Upper lobe of left lung (tissue), 4 donors: ENCODE measurements at regions not wholly inside any gene's neighbourhood (a gene's known extent, or its start where the extent isn't known, plus 50 kb on each side); places are given as distances from the start of the nearest gene placed in this dataset.

Experiments
- POLR2A ChIP-seq, 4 donors: fragments of 450-650 bp; IDR thresholded peaks; one replicate each; pipeline ENCODE4 v1.5.1; 2016 to 2017; ENCODE audit warnings: antibody characterized with exemption in 4 of 4, mild to moderate bottlenecking in 2 of 4
- POLR2AphosphoS5 ChIP-seq, 2 donors: sonication (generic); formaldehyde crosslinking; IDR thresholded peaks; one replicate each; pipeline ENCODE4 v1.5.1; 2017; ENCODE audit warnings: antibody characterized with exemption in 2 of 2
- TF ChIP-seq, protein P1 (sequence below), 6 experiments: fragments of 450-650 bp in 4 of 6; fragments of 200-600 bp in 2 of 6; sonication (generic) in 2 of 6; IDR thresholded peaks; one replicate each; pipeline ENCODE4 v1.5.1; 2016 to 2019; ENCODE audit warnings: antibody characterized with exemption in 6 of 6

DNA sequence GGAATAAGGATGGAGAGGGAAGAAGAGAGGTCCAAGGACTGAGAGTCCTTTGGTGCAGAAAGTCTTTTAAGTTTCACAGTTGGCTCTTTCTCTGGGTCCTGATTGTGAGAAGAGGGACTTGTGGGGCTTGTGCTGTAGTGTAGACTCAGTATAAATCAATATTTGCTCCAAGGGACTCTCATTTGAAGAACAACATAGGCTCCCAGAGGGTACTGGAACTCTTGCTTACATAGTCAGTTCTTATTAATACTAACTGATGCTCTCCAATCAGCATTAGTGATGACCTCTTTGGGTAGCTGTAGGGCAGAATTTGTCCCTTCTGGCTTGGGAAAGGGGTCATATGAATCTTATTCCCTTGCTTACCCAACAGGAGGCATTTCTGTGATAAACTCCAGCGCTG, 62.5 kb upstream of the CXCL14 start:
- TF ChIP-seq, protein P1, sequence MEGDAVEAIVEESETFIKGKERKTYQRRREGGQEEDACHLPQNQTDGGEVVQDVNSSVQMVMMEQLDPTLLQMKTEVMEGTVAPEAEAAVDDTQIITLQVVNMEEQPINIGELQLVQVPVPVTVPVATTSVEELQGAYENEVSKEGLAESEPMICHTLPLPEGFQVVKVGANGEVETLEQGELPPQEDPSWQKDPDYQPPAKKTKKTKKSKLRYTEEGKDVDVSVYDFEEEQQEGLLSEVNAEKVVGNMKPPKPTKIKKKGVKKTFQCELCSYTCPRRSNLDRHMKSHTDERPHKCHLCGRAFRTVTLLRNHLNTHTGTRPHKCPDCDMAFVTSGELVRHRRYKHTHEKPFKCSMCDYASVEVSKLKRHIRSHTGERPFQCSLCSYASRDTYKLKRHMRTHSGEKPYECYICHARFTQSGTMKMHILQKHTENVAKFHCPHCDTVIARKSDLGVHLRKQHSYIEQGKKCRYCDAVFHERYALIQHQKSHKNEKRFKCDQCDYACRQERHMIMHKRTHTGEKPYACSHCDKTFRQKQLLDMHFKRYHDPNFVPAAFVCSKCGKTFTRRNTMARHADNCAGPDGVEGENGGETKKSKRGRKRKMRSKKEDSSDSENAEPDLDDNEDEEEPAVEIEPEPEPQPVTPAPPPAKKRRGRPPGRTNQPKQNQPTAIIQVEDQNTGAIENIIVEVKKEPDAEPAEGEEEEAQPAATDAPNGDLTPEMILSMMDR (IDR thresholded peaks at IDR 0.05): no peak
- no peak for TF ChIP-seq POLR2AphosphoS5 (IDR thresholded peaks at IDR 0.05)
- no peak for TF ChIP-seq POLR2A (IDR thresholded peaks at IDR 0.05)
